K562 (cell line): ENCODE measurements at regions not wholly inside any gene's neighbourhood (a gene's known extent, or its start where the extent isn't known, plus 50 kb on each side); places are given as distances from the start of the nearest gene placed in this dataset.

ENCODE experiments used
- ATAC-seq: fragments of 200-7000 bp; cut with Tn5 transposase; 3 replicates; pipeline ENCODE4 v1.9.1; 2020; ENCODE audit warnings: moderate library complexity
- BruUV-seq: library from RNA; stranded (reverse); fragments of 400-500 nt; replicated peaks from 2 replicates; lab custom pipeline; 2021; lab: Mats Ljungman, UMichigan
- CTCF ChIA-PET: fragments of 300-600 bp; formaldehyde crosslinking; extraction: SDS; loops from one replicate; lab custom pipeline; 2021; ENCODE audit warnings: low intra/inter-chr PET ratio; lab: Yijun Ruan, JAX
- POLR2A ChIA-PET: fragments of 300-600, 350-650 bp; sonication (Branson Sonifier 250); formaldehyde crosslinking; extraction: SDS; loops from one replicate; lab custom pipeline; 2021; ENCODE audit warnings: antibody characterized with exemption, inconsistent platforms; lab: Yijun Ruan, JAX
- DNase-seq, 4 experiments: peaks; one replicate each; pipeline versions ENCODE4 v3.0.0 to v3.0.0-alpha.2; 2011 to 2018; ENCODE audit warnings: low spot score in 3 of 4, mixed read lengths in 3 of 4; ENCODE audit errors: extremely low read depth in 1 of 4
- FAIRE-seq: peaks from 2 replicates; lab custom pipeline; 2011; peaks lifted over from hg19 to GRCh38; lab: Jason Lieb, UNC
- H2AFZ ChIP-seq: 2 replicates; pipeline ENCODE4 v1.6.0; 2011; ENCODE audit warnings: low read depth, low read length, control low read depth, inconsistent platforms
- H3K27ac ChIP-seq: fragments of 200-600 bp; 3 replicates; pipeline ENCODE4 v1.8.0; 2011; ENCODE audit warnings: low read depth, mild to moderate bottlenecking, control low read depth, inconsistent platforms, low read length, moderate library complexity, mixed read lengths; ENCODE audit errors: extremely low read depth
- H3K27me3 ChIP-seq, 2 experiments: fragments of 300-600 bp in 1 of 2; 2 replicates in 1 of 2; 3 replicates in 1 of 2; pipeline versions ENCODE4 v1.6.0 to v1.8.0; 2011; ENCODE audit warnings: inconsistent platforms in 2 of 2, low read length in 2 of 2, mild to moderate bottlenecking in 1 of 2, mixed read lengths in 1 of 2, moderate library complexity in 1 of 2; ENCODE audit not compliant: control insufficient read depth in 2 of 2, insufficient read depth in 2 of 2
- H3K36me3 ChIP-seq: fragments of 300-600 bp; 3 replicates; pipeline ENCODE4 v1.8.0; 2011; ENCODE audit warnings: mild to moderate bottlenecking, low read length, inconsistent platforms; ENCODE audit not compliant: control insufficient read depth, insufficient read depth
- H3K4me1 ChIP-seq, 2 experiments: fragments of 200-600 bp in 1 of 2; replicated peaks in 1 of 2; 2 replicates in 1 of 2; 3 replicates in 1 of 2; pipeline versions ENCODE4 v1.5.1 to v1.8.0; 2011; ENCODE audit warnings: inconsistent platforms in 2 of 2, low read length in 2 of 2, mild to moderate bottlenecking in 1 of 2, mixed read lengths in 1 of 2, moderate library complexity in 1 of 2; ENCODE audit not compliant: control insufficient read depth in 2 of 2, insufficient read depth in 2 of 2
- H3K4me2 ChIP-seq: 2 replicates; pipeline ENCODE4 v1.6.1; 2011; ENCODE audit warnings: low read length, control low read depth, inconsistent platforms, mixed read lengths; ENCODE audit not compliant: insufficient read depth
- H3K4me3 ChIP-seq: fragments of 200-600 bp; sonication (generic), shearing (Covaris generic); 2 replicates; pipeline ENCODE4 v1.5.1; 2016; ENCODE audit warnings: control low read depth, inconsistent platforms
- H3K79me2 ChIP-seq: fragments of 200-600 bp; 3 replicates; pipeline ENCODE4 v1.8.0; 2011; ENCODE audit warnings: low read length, inconsistent platforms; ENCODE audit not compliant: control insufficient read depth, insufficient read depth
- H3K9ac ChIP-seq, 2 experiments: 2 replicates each; pipeline versions ENCODE4 v1.6.0 to v1.6.1; 2011; ENCODE audit warnings: low read depth in 2 of 2, low read length in 2 of 2, control low read depth in 1 of 2, inconsistent platforms in 1 of 2, mild to moderate bottlenecking in 1 of 2, mixed read lengths in 1 of 2; ENCODE audit not compliant: insufficient read depth in 1 of 2
- H3K9me1 ChIP-seq: one replicate; pipeline ENCODE4 v1.6.0; 2011; ENCODE audit warnings: inconsistent platforms, mild to moderate bottlenecking, low read length, moderate library complexity; ENCODE audit not compliant: control insufficient read depth, insufficient read depth
- H3K9me3 ChIP-seq: replicated peaks from 2 replicates; pipeline ENCODE4 v1.5.1; 2011; ENCODE audit warnings: low read depth, low read length, inconsistent platforms; ENCODE audit not compliant: control insufficient read depth, insufficient read depth
- H4K20me1 ChIP-seq: replicated peaks from 2 replicates; pipeline ENCODE4 v1.6.1; 2011; ENCODE audit warnings: low read length, inconsistent platforms, mixed read lengths; ENCODE audit not compliant: control insufficient read depth, insufficient read depth
- BCL6 ChIP-seq: fragments of 250-450 bp; sonication (Bioruptor Pico); IDR thresholded peaks from 2 replicates; pipeline ENCODE4 v1.4.0; 2020
- GTF2B ChIP-seq: IDR thresholded peaks from 2 replicates; pipeline ENCODE4 v1.6.1; 2011; ENCODE audit not compliant: insufficient read length; ENCODE audit errors: extremely low read depth
- JUN ChIP-seq, 2 experiments: sonication (generic) in 1 of 2; formaldehyde crosslinking in 1 of 2; IDR thresholded peaks; 2 replicates each; pipeline versions ENCODE4 v1.6.1 to v1.8.0; 2012 to 2022; ENCODE audit warnings: borderline replicate concordance in 2 of 2, mild to moderate bottlenecking in 2 of 2, improper control_type of control experiment in 1 of 2, low read depth in 1 of 2, low read length in 1 of 2, missing genetic modification reagents in 1 of 2
- MAFK ChIP-seq: IDR thresholded peaks from 2 replicates; pipeline ENCODE4 v1.6.1; 2011; ENCODE audit warnings: low read length, improper control_type of control experiment
- PYGO2 ChIP-seq: fragments of 450-650 bp; IDR thresholded peaks from 2 replicates; pipeline ENCODE4 v1.6.1; 2016; ENCODE audit warnings: mild to moderate bottlenecking, missing genetic modification characterization, moderate library complexity, missing compliant biosample characterization
- RB1 ChIP-seq: fragments of 450-650 bp; IDR thresholded peaks from 2 replicates; pipeline ENCODE4 v1.6.1; 2017; ENCODE audit warnings: low read depth, mild to moderate bottlenecking
- SNRNP70 ChIP-seq: fragments of 200-400 bp; formaldehyde crosslinking; optimal IDR thresholded peaks from 2 replicates; pipeline ENCODE3; 2017; ENCODE audit warnings: low read depth, low read length
- SUPT5H ChIP-seq: fragments of 450-650 bp; IDR thresholded peaks from 2 replicates; pipeline ENCODE4 v1.6.1; 2016
- TAF1 ChIP-seq: IDR thresholded peaks from 2 replicates; pipeline ENCODE4 v1.6.1; 2011; ENCODE audit warnings: mild to moderate bottlenecking, low read length, moderate library complexity; ENCODE audit not compliant: insufficient read depth, control insufficient read depth, severe bottlenecking; ENCODE audit errors: extremely low read depth
- ZNF274 ChIP-seq: IDR thresholded peaks from 2 replicates; pipeline ENCODE4 v1.6.1; 2011; ENCODE audit warnings: low read depth, mild to moderate bottlenecking, low read length, moderate library complexity, borderline replicate concordance
- ZNF318 ChIP-seq, 2 experiments: fragments of 450-650 bp; IDR thresholded peaks; 2 replicates each; pipeline ENCODE4 v1.6.1; 2016; ENCODE audit warnings: mild to moderate bottlenecking in 2 of 2, borderline replicate concordance in 1 of 2, low read depth in 1 of 2, moderate library complexity in 1 of 2
- ZNF75A ChIP-seq: fragments of 450-650 bp; formaldehyde crosslinking; IDR thresholded peaks from 2 replicates; pipeline ENCODE4 v1.4.0; 2020; ENCODE audit warnings: mild to moderate bottlenecking
- ZNF780A ChIP-seq: fragments of 250-450 bp; sonication (Bioruptor Pico); IDR thresholded peaks from 2 replicates; pipeline ENCODE4 v1.5.0; 2021; ENCODE audit warnings: mild to moderate bottlenecking
- WGBS: fragments of 100-300 bp; shearing (Covaris generic); methylation state at CpG from one replicate; pipeline ENCODE4 v1.1.6; 2016; ENCODE audit warnings: low coverage, mixed read lengths; ENCODE audit not compliant: insufficient coverage; ENCODE audit errors: missing lambda C conversion rate; 5-methylcytosine and 5-hydroxymethylcytosine counted together
- in situ Hi-C: fragments of 300-500 bp; cut with MboI; formaldehyde crosslinking; loops from 4 replicates; pipeline ENCODE4 v1.15.0; 2018; ENCODE audit warnings: inconsistent platforms, mixed read lengths
- intact Hi-C: fragments of 100-400 bp; cut with micrococcal nuclease; formaldehyde crosslinking; loops from 2 replicates; pipeline ENCODE4 v1.14.2; 2022

GRCh38 chr5:38060354-38060753 is 198.0 kb upstream of the EGFLAM start:
- H3K4me1 ChIP-seq: no peaks in the 10 kb centered on the region
- 0% methylated on average over 2 of the region's 2 CpGs for WGBS
- H3K27ac ChIP-seq: no peak overlapping the region
- ChIA-PET POLR2A (interaction anchor here (0.9 kb wide), 1 partner anchor 9 kb away, joined by 3 read pairs; no protein-coding TSS in a partner anchor), CTCF (no interaction called here)
- ATAC-seq (no peak), DNase-seq (no peak), FAIRE-seq (no peak)
- H2AFZ ChIP-seq: no peak overlapping the region
- intact Hi-C loops (no loop called here), in situ Hi-C loops (no loop called here)
- no peaks in the 10 kb centered on the region for H3K9me1 ChIP-seq
- no peaks in the 10 kb centered on the region for H4K20me1 ChIP-seq
- no peaks in the 10 kb centered on the region for H3K27me3 ChIP-seq
- H3K79me2 ChIP-seq: no peaks in the 10 kb centered on the region
- no TSS peak for BruUV-seq
- H3K9me3 ChIP-seq: no peaks in the 10 kb centered on the region
- H3K36me3 ChIP-seq: no peaks in the 10 kb centered on the region
- no peak overlapping the region for H3K4me3 ChIP-seq
- no peak overlapping the region for H3K4me2 ChIP-seq
- no peak overlapping the region for H3K9ac ChIP-seq
- no peak for TF ChIP-seq ZNF274
- TF ChIP-seq TAF1: no peak
- TF ChIP-seq JUN (IDR thresholded peaks at IDR 0.05; ENCODE audit: borderline replicate concordance, low read depth, low read length): no peak
- TF ChIP-seq JUN (CRISPR knock-in tag; IDR thresholded peaks at IDR 0.05; ENCODE audit: borderline replicate concordance): no peak
- no peak for TF ChIP-seq ZNF75A (CRISPR knock-in tag)
- TF ChIP-seq SUPT5H: no peak
- no peak for TF ChIP-seq SNRNP70
- TF ChIP-seq MAFK: no peak
- no peak for TF ChIP-seq GTF2B
- no peak for TF ChIP-seq RB1
- TF ChIP-seq PYGO2 (tag): no peak
- no peak for TF ChIP-seq BCL6 (CRISPR knock-in tag)
- no peak for TF ChIP-seq ZNF318 (IDR thresholded peaks at IDR 0.05; ENCODE audit: borderline replicate concordance in 1 of 2, low read depth in 1 of 2)
- TF ChIP-seq ZNF780A (CRISPR knock-in tag): no peak
